ENCODE measurements at regions not wholly inside any gene's neighbourhood (a gene's known extent, or its start where the extent isn't known, plus 50 kb on each side); places are given as distances from the start of the nearest gene placed in this dataset.

GRCh38 chr20:62555642-62556420, 80.0 kb upstream of the GATA5 start:
- no peak overlapping the region for H3K9ac ChIP-seq (ENCODE audit: low read depth, low read length)
- H3K4me1 ChIP-seq (ENCODE audit: control insufficient read depth, insufficient read depth, low read length), result peaks cover 4% of the 10 kb centered on the region
- no peak overlapping the region for H3K4me3 ChIP-seq (ENCODE audit: low read length)
- H3K4me2 ChIP-seq (ENCODE audit: low read length), result no peak overlapping the region
- no peaks in the 10 kb centered on the region for H3K9me3 ChIP-seq (replicated peaks; ENCODE audit: low read length)
- H3K27me3 ChIP-seq (ENCODE audit: control insufficient read depth, insufficient read depth, low read length), result peaks cover 72% of the 10 kb centered on the region
- H3K36me3 ChIP-seq (ENCODE audit: insufficient read depth, low read length), result no peaks in the 10 kb centered on the region

GRCh38 chr20:62557462-62557861, 81.7 kb upstream of the GATA5 start:
- Histone ChIP-seq H3K36me3 (ENCODE audit: insufficient read depth, low read length) (no peaks in the 10 kb centered on the region), H3K9me3 (replicated peaks; ENCODE audit: low read length) (no peaks in the 10 kb centered on the region), H3K27me3 (ENCODE audit: control insufficient read depth, insufficient read depth, low read length) (peaks cover 72% of the 10 kb centered on the region), H3K4me1 (ENCODE audit: control insufficient read depth, insufficient read depth, low read length) (peaks cover 4% of the 10 kb centered on the region), H3K9ac (ENCODE audit: low read depth, low read length) (no peak overlapping the region), H3K4me3 (ENCODE audit: low read length) (no peak overlapping the region), H3K4me2 (ENCODE audit: low read length) (no peak overlapping the region)

DNA sequence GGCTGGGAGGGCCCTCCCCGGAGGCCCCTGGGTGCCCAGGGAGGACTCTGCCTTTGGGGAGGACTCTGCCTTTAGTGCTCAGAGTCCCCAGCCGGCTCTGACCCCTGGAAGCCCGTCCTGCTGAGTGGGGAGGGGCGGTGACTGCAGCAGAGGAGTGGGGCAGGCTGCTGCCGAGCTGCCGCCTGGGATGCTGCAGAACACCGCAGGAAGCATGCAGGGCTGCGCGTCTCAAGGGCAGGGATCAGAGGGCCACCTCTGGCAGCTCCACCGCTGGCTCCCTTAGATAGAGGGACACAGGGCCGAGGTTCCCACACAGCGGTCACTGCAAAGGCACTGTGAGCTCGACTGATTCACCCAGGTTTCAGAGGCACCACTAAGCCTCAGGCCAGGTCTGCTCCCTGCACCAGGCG, 82.2 kb upstream of the GATA5 start:
- no peak overlapping the region for H3K9ac ChIP-seq (ENCODE audit: low read depth, low read length)
- H3K4me2 ChIP-seq (ENCODE audit: low read length), result no peak overlapping the region
- peaks cover 4% of the 10 kb centered on the region for H3K4me1 ChIP-seq (ENCODE audit: control insufficient read depth, insufficient read depth, low read length)
- no peaks in the 10 kb centered on the region for H3K9me3 ChIP-seq (replicated peaks; ENCODE audit: low read length)
- H3K27me3 ChIP-seq (ENCODE audit: control insufficient read depth, insufficient read depth, low read length), result peaks cover 71% of the 10 kb centered on the region
- H3K36me3 ChIP-seq (ENCODE audit: insufficient read depth, low read length), result no peaks in the 10 kb centered on the region
- no peak overlapping the region for H3K4me3 ChIP-seq (ENCODE audit: low read length)

GRCh38 chr20:62558779-62559178, 83.0 kb upstream of the GATA5 start:
- Histone ChIP-seq H3K4me1 (ENCODE audit: control insufficient read depth, insufficient read depth, low read length) (peaks cover 4% of the 10 kb centered on the region), H3K9me3 (replicated peaks; ENCODE audit: low read length) (no peaks in the 10 kb centered on the region), H3K27me3 (ENCODE audit: control insufficient read depth, insufficient read depth, low read length) (peaks cover 65% of the 10 kb centered on the region)

GRCh38 chr20:62560162-62560561, 82.1 kb upstream of the SLCO4A1 start:
- no peak overlapping the region for H3K4me3 ChIP-seq (ENCODE audit: low read length)
- peaks cover 4% of the 10 kb centered on the region for H3K4me1 ChIP-seq (ENCODE audit: control insufficient read depth, insufficient read depth, low read length)
- no peaks in the 10 kb centered on the region for H3K36me3 ChIP-seq (ENCODE audit: insufficient read depth, low read length)
- H3K9me3 ChIP-seq (replicated peaks; ENCODE audit: low read length), result no peaks in the 10 kb centered on the region
- no peak overlapping the region for H3K9ac ChIP-seq (ENCODE audit: low read depth, low read length)
- H3K4me2 ChIP-seq (ENCODE audit: low read length), result no peak overlapping the region
- H3K27me3 ChIP-seq (ENCODE audit: control insufficient read depth, insufficient read depth, low read length), result peaks cover 59% of the 10 kb centered on the region

More at GRCh38 chr20:62558779-62559178, 83.0 kb upstream of the GATA5 start:
- Histone ChIP-seq H3K4me3 (ENCODE audit: low read length) (no peak overlapping the region), H3K36me3 (ENCODE audit: insufficient read depth, low read length) (no peaks in the 10 kb centered on the region), H3K4me2 (ENCODE audit: low read length) (peak overlapping the region; percentile 14), H3K9ac (ENCODE audit: low read depth, low read length) (no peak overlapping the region)

DNA sequence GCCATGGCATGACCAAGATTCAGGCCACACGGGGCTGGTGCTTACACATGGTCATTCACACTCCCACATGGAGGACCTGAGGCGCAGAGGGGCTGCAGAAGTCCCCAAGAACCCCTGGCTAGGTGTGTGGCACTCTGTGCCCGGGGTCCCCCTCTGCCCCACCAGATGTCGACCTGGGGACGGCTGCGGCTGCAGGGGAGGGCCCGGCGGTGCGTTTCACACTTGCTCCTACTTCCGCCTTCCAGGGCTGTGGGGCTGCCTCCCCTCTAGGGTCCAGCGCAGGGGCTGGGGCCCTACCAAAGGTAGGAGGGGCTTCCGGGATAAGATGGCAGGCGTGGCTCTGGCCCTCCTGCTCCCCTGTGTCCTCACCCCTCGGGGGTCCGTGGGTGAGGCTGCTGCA, 81.1 kb upstream of the SLCO4A1 start:
- Histone ChIP-seq H3K4me1 (ENCODE audit: control insufficient read depth, insufficient read depth, low read length) (peaks cover 4% of the 10 kb centered on the region), H3K4me2 (ENCODE audit: low read length) (no peak overlapping the region), H3K9ac (ENCODE audit: low read depth, low read length) (no peak overlapping the region), H3K36me3 (ENCODE audit: insufficient read depth, low read length) (no peaks in the 10 kb centered on the region), H3K4me3 (ENCODE audit: low read length) (no peak overlapping the region), H3K9me3 (replicated peaks; ENCODE audit: low read length) (no peaks in the 10 kb centered on the region), H3K27me3 (ENCODE audit: control insufficient read depth, insufficient read depth, low read length) (peaks cover 61% of the 10 kb centered on the region)

GRCh38 chr20:62561948-62562347, 80.4 kb upstream of the SLCO4A1 start:
- no peaks in the 10 kb centered on the region for H3K9me3 ChIP-seq (replicated peaks; ENCODE audit: low read length)
- peaks cover 4% of the 10 kb centered on the region for H3K4me1 ChIP-seq (ENCODE audit: control insufficient read depth, insufficient read depth, low read length)
- no peak overlapping the region for H3K9ac ChIP-seq (ENCODE audit: low read depth, low read length)
- no peak overlapping the region for H3K4me2 ChIP-seq (ENCODE audit: low read length)
- peaks cover 65% of the 10 kb centered on the region for H3K27me3 ChIP-seq (ENCODE audit: control insufficient read depth, insufficient read depth, low read length)
- H3K36me3 ChIP-seq (ENCODE audit: insufficient read depth, low read length), result no peaks in the 10 kb centered on the region
- no peak overlapping the region for H3K4me3 ChIP-seq (ENCODE audit: low read length)

- no peak overlapping the region for H3K4me2 ChIP-seq (ENCODE audit: low read length)
- peaks cover 4% of the 10 kb centered on the region for H3K4me1 ChIP-seq (ENCODE audit: control insufficient read depth, insufficient read depth, low read length)
- peaks cover 65% of the 10 kb centered on the region for H3K27me3 ChIP-seq (ENCODE audit: control insufficient read depth, insufficient read depth, low read length)
- no peaks in the 10 kb centered on the region for H3K9me3 ChIP-seq (replicated peaks; ENCODE audit: low read length)
- no peaks in the 10 kb centered on the region for H3K36me3 ChIP-seq (ENCODE audit: insufficient read depth, low read length)
- no peak overlapping the region for H3K9ac ChIP-seq (ENCODE audit: low read depth, low read length)
- H3K4me3 ChIP-seq (ENCODE audit: low read length), result no peak overlapping the region
Measured at GRCh38 chr20:62562831-62563230, 79.5 kb upstream of the SLCO4A1 start.

GRCh38 chr20:62563561-62563960, 78.7 kb upstream of the SLCO4A1 start:
- no peaks in the 10 kb centered on the region for H3K36me3 ChIP-seq (ENCODE audit: insufficient read depth, low read length)
- no peak overlapping the region for H3K4me2 ChIP-seq (ENCODE audit: low read length)
- peaks cover 67% of the 10 kb centered on the region for H3K27me3 ChIP-seq (ENCODE audit: control insufficient read depth, insufficient read depth, low read length)
- H3K9me3 ChIP-seq (replicated peaks; ENCODE audit: low read length), result no peaks in the 10 kb centered on the region
- H3K4me1 ChIP-seq (ENCODE audit: control insufficient read depth, insufficient read depth, low read length), result peaks cover 4% of the 10 kb centered on the region
- H3K4me3 ChIP-seq (ENCODE audit: low read length), result no peak overlapping the region
- H3K9ac ChIP-seq (ENCODE audit: low read depth, low read length), result no peak overlapping the region

- Histone ChIP-seq H3K4me2 (ENCODE audit: low read length) (no peak overlapping the region), H3K36me3 (ENCODE audit: insufficient read depth, low read length) (no peaks in the 10 kb centered on the region), H3K9ac (ENCODE audit: low read depth, low read length) (no peak overlapping the region), H3K4me1 (ENCODE audit: control insufficient read depth, insufficient read depth, low read length) (no peaks in the 10 kb centered on the region), H3K9me3 (replicated peaks; ENCODE audit: low read length) (no peaks in the 10 kb centered on the region), H3K27me3 (ENCODE audit: control insufficient read depth, insufficient read depth, low read length) (peaks cover 67% of the 10 kb centered on the region), H3K4me3 (ENCODE audit: low read length) (no peak overlapping the region)
Measured at GRCh38 chr20:62564456-62565245, 77.7 kb upstream of the SLCO4A1 start.

DNA sequence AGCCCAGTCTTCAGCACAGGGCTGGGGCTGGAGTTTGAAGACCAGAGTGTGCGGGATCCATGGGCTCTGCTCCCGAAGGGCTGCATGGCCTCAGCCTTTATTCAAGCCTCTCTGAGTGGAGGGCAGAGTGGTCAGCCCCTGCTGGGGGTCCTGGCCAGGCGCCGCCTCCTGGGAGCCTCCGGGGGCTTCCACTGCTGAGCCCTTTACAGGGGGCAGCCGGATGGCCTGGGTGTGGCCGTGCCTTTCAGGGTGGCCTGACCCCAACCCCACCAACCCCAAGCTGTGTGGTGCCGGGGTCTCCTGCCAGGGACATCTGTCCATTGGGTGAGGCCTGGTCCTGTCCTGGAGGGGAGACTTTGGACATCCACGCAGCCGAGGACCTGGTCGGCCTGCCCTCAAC, 76.0 kb upstream of the SLCO4A1 start:
- Histone ChIP-seq H3K9ac (ENCODE audit: low read depth, low read length) (no peak overlapping the region), H3K27me3 (ENCODE audit: control insufficient read depth, insufficient read depth, low read length) (peaks cover 59% of the 10 kb centered on the region), H3K4me2 (ENCODE audit: low read length) (no peak overlapping the region), H3K9me3 (replicated peaks; ENCODE audit: low read length) (no peaks in the 10 kb centered on the region), H3K4me1 (ENCODE audit: control insufficient read depth, insufficient read depth, low read length) (no peaks in the 10 kb centered on the region), H3K4me3 (ENCODE audit: low read length) (no peak overlapping the region), H3K36me3 (ENCODE audit: insufficient read depth, low read length) (no peaks in the 10 kb centered on the region)
